ENCODE measurements at regions not wholly inside any gene's neighbourhood (a gene's known extent, or its start where the extent isn't known, plus 50 kb on each side); places are given as distances from the start of the nearest gene placed in this dataset.

- no peak for DNase-seq
Observed at GRCh38 chr12:66852091-66852490, 173.2 kb upstream of the GRIP1 start.

GRCh38 chr12:66852765-66853164 lies 173.9 kb upstream of the GRIP1 start:
- DNase-seq: no peak

- DNase-seq: no peak
Observed at GRCh38 chr12:66859751-66860440, 181.0 kb upstream of the GRIP1 start.

GRCh38 chr12:66860752-66861750 lies 182.2 kb upstream of the GRIP1 start:
- DNase-seq: peak; percentile 49

GRCh38 chr12:66862356-66862985 lies 183.6 kb upstream of the GRIP1 start:
- DNase-seq: no peak

- DNase-seq: no peak
Observed at GRCh38 chr12:66863276-66863675, 184.4 kb upstream of the GRIP1 start.

- no peak for DNase-seq
Observed at GRCh38 chr12:66877925-66878324, 199.0 kb upstream of the GRIP1 start.

GRCh38 chr12:66879409-66879808 lies 200.5 kb upstream of the GRIP1 start:
- DNase-seq: no peak

GRCh38 chr12:66881386-66881785 lies 202.5 kb upstream of the GRIP1 start:
- DNase-seq: no peak

- no peak for DNase-seq
Observed at GRCh38 chr12:66884091-66884490, 205.2 kb upstream of the GRIP1 start.

GRCh38 chr12:66885115-66885875 lies 206.4 kb upstream of the GRIP1 start:
- DNase-seq: no peak

- DNase-seq: no peak
Observed at GRCh38 chr12:66896797-66897196, 217.9 kb upstream of the GRIP1 start.

GRCh38 chr12:66898700-66899469 lies 220.0 kb upstream of the GRIP1 start:
- DNase-seq: no peak

GRCh38 chr12:66899588-66899987 lies 220.7 kb upstream of the GRIP1 start:
- DNase-seq: no peak

GRCh38 chr12:66900616-66901015 lies 221.7 kb upstream of the GRIP1 start:
- DNase-seq: no peak

- no peak for DNase-seq
Observed at GRCh38 chr12:66901138-66901932, 222.5 kb upstream of the GRIP1 start.

GRCh38 chr12:66902020-66902419 lies 223.1 kb upstream of the GRIP1 start:
- DNase-seq: no peak

GRCh38 chr12:66903782-66904396 lies 225.0 kb upstream of the GRIP1 start:
- DNase-seq: no peak

- no peak for DNase-seq
Observed at GRCh38 chr12:66905201-66905600, 226.3 kb upstream of the GRIP1 start.

GRCh38 chr12:66910366-66910974 lies 231.6 kb upstream of the GRIP1 start:
- DNase-seq: no peak
